NCI-H345 treated with DMSO at 0.1 percent for 48 hours (cell line): ENCODE measurements at regions not wholly inside any gene's neighbourhood (a gene's known extent, or its start where the extent isn't known, plus 50 kb on each side); places are given as distances from the start of the nearest gene placed in this dataset.

ENCODE experiments used
- DNase-seq: peaks from one replicate; lab custom pipeline; 2025; ENCODE audit not compliant: unreplicated experiment; lab: John Stamatoyannopoulos, UW

DNA sequence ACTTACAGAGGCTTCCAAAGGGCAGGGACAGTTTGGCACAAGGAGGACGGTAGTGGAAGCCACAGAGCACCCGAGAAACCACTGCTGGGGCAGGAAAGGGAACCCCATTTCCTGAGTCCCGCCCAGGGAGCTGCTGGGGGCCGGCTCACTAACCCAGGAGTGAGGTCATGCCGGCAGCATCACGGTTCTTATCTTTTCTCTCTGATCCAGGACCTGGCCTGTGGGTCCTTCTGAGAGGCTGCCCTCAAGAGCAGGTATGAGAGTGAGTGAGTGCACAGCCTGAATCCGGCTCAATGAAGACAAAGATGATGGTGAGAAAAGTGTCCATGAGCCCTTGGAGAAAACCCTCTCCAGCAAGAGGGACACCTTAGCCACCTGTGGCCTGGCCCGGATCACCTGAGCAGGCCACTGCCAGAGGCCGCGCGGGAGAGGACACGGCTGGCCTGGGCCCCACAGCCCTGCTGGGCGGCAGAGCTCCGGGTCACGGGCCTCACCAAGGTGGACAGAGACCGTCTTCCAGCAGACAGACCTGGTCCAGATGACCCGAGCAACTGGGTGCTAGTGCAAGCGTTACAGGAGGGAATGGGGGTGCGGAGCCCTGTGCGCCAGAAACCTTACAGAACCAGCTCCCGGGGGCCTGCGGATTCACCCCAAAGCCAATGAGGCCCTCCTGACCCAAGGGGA lies 94.9 kb downstream of the RIPK4 start:
- no peak for DNase-seq

DNA sequence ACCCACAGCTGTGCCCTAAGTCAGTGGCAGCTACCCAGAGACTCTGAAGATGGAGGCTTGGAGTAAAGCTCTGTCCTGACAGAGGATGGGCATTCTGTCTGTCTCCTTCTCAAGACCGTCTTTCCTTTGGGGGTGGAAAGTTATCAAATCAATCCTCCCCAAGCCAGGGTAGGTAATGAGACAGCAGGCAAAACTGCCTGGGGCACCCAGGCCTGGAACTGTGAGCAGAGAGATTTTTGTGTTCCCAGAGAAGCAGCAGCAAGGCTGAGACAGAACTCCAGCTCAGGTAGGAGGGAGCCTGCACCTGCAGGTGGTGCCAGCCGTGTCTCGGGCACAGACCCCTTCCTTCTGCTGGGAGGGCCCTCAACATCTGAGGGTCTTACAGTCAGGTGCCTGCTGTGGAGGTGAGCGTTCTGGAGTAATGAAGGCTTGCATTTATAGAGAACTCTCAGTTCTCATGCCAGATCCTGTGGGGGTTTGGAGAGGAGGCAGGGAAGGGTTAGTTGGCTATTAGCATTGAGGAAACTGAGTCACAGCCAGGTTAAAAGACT lies 95.6 kb downstream of the RIPK4 start:
- DNase-seq, result no peak

DNA sequence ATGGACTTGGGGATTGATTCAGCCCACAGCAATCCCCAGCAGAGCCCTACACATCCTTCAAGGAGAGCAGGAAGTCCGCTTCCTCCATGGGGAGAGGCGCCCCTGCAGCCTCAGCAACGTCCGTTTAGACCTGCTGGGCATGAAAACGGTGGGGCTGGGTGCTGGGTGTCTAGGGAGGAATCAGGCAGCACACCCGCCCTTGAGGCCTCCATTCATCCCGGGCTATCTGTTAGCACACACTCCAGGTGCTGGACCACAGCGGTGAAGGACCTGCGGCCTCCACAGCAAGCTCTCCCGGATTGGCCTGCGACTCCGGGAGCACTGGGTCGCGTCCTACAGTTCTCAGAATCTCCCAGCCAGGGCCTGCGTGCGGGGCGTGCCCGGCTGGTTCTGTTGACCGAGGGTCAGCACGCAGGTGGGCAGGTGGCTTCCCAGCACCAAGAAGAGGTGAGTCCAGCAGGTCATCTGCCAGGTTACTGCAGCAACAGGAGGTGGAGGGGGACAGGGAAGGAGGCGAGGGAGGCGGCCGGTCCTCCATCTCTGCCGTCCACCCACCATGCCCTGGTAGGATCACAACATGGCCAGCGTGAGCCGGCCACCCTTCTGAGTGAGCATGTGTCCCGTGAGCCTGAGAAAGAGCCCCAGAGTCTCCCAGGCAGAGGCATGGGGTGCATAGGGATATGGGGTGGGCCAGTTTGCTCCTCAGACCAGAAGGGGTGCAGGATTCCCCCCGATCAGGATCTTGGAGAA lies 96.6 kb downstream of the RIPK4 start:
- no peak for DNase-seq

DNA sequence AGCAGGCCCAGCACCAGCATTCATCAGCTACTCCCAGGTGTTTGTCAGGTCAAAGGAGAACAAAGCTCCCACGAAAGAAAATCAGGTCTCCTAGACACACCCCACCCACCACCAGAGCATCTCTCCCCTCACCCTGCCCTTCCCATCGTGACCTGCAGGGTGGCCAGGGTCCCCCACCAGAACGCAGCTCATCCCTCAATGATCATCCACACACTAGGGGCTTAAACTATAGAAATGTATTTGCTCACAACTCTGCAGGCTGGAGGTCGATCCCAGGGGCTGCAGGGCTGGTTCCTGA lies 97.4 kb downstream of the RIPK4 start:
- DNase-seq, result no peak

DNA sequence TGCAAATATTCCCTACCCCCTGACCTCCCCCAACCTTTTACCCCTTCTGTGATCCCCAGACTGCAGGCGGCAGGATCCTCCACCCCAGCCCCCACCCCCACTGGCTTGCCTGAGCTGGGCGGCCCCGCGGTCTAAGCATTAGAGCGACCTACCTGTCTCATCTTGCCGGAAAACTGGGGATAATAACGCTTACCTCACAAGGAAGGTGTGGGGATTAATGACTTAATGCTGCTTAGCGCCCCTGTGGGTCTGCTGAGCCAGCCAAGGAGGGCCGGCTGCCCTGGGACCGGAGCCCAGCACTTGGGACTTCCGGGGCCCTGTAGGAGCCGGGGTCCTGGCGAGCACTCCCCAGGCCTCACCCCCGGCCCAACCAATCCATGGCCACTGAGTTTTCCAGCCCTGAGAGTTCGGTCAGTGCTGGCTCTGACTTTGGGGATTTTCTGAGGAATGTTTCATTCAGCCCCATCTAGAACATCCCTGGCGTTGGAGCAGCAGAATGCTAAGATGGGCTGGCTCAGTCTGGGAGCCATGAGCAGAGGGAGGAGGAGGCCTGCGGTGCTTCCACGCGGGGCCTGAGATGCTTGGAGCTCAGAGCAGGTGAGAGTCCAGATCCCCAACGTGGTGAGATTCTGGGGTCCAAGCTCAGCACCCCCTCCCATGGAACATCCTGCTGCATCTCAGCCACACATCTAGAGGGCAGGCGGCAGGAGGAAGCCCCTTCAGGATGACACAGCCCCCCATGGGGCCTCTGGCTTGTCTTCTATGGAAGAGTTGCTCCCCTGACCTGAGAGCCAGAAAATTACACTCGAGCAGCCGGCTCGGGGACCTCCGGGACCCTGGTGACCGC lies 97.9 kb downstream of the RIPK4 start:
- DNase-seq, result no peak

DNA sequence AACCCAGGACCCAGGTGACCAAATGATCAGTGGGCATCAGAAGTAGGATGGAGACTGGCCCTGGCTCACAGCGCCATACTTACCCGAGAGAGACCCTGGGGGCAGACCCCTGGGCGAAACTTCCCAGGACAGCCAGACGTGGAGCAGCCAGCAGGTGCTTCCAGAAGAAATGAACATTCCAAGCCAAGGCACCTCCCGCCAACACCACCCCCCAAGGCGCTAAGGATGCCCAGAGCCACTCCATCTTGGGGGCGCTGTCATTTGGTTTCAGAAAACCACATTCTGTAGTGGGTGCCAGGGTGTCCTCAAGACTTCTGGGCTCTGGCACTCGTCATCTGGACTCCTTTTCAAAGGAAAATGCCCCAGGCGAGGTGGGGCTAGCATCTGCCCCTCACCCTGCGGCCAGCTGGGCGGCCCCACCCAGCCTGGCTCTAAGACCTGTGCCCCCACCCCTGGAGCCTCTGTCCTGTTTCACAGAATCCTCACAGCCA lies 98.8 kb downstream of the RIPK4 start:
- no peak for DNase-seq

DNA sequence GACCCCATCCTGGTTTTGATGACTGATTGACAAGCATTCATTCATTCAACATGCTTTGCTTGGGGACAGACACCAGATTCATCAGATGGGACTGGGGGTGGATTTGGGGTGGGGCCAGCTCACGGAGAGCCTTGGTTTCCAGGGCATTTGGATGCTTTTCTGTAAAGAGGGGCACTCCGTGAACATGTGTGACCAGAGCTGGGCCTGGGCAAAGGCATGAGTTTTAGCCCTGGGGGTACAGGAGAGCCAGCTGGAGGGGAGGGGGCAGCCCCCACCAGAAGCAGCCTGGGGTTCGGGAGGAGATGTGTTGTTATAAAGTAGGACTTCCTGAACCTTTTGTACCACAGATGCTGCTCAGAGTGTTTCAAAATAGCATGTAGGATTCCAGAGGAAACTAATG lies 99.7 kb downstream of the RIPK4 start:
- DNase-seq, result no peak

DNA sequence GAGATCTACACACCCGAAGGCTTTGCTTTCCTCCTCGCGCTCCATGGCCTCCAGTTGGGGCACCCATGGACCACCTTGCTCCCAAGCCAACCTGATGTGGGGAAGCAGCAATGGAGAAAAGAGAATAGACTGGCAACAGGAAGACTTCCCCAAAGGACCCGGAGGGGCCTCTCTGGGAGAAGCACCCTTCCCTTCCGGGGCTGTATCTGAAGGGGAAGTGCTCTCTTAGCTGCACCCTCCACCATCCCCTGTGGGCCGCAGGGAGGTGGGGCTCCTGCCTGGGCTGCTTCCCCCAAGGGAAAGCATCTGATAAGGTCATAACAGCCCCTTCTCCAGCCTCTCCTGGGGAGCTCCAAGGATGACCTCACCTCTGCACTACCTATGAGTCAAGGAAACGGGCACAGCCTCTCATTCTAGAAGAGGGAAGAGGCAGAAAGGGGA lies 100.2 kb downstream of the RIPK4 start:
- no peak for DNase-seq

DNA sequence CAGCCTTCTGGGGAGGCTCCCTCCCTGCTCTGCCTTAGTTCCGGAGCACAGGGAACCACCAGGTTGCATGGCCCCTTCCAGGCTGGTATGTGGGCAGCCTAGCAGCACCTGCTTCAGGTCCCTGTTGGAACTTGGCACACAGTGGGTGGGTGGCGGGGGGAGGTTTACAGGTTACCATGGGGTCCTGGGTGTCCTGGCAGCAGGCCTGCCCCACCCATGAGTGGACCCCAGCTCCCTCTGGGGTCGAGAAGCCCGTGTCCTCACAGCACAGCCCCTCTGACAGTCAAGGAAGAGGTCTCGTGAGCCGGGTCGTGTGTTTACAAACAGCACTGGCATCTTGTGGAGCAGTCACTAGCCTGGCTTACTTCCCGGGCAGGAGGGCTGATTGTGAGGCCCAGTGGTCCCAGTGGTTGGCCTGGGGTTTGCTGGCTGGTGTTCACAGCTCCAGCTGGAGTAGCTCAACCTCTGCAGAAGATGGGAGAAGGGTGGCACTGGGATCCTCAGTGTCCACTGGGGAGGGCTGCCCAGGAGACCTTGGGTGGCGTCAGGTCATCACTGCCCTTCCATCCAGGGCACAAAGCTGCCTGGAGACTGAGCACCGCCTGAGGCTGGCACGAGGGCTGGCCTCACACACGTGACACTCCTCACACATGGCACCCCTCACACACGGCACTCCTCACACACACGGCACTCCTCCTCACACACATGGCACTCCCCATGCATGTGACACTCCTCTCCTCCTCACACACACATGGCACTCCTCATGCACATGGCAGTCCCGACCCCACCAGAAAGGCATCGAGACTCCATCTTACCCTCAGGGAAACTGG lies 100.9 kb downstream of the RIPK4 start:
- no peak for DNase-seq

DNA sequence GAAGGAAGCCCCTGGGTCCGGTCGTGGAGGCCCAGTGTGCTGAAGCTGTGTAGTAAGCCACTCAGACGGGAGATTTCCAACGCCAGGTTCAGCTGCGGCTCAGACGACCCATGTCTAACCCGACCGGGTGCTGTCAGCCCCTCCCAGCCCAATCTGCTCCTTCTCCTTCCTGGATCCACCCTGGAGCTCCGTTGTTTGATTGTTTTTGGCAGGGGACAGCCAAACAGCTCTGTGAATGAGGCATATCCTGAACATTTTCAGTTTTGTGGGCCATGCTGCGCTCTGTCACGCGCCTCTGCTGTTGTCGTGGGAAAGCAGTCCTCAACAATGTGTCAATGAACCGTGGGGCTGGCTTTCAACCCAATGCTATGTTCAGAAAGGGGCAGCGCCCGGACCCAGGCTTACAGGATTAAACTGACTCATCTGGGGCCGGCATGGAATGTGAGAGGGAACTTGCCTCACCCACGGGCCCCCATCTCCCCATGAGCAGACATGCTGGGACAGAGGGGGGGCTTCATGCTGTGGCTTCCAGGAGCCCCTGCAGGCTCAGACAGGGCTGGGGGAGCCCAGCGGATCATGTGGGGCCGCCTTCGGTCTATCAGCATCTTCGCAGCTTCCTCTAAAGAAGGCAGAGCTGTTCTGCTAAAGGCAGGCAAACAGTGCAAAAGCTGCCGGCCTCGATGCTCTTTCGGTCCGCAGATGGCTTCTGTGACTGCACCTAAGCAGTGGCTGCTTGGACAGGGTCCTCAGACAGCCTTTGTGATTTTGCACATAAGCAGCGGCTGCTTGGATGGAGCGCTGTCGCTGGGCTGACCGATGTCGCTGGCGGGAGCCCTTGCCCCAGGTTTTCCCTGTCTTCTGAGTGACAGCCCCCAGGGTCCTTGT lies 101.7 kb downstream of the RIPK4 start:
- no peak for DNase-seq

DNA sequence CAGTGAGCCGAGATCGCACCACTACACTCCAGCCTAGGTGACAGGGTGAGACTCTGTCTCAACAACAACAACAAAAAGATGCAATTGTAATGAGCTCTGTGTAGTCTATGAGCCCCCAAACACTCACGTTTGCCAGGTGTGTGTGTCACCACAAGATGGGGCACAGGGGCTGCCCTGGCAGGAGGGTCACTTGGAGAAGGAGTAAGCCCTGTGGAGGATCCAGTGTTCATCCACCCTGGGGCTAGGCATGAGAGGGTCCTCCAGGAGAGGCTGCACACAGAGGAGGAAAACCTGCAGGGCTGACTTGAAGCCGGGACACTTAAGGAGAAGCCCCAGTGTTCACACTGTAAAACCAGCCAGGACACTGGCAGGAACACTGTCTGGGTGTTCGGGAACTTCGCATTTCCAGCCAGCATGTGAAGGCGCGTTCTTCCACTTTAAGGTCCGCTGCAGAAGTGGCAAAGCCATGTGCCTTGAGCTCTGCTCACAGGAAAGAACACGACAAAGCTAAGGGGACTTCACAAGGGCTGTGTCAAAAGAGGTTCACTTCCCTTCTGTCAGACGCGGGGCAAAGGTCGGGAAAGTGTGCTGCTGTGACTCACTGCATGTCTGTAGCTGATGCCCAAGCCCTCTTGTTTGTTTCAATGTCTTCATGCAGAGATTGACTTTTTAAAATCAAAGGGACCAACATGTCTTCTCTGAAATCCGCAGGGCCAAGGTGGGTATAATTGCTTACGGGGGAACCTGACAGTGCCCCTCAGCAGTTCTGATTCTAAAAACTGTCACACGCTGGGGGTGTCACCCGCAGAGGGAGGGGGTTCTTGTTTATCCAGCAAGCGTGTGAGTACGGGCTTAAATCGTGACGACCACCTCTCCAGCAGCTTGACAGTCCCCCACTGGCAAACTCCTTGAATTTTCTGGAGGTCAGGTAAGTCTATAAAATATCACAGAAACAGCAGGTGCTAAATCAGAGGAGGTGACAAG lies 102.8 kb downstream of the RIPK4 start:
- no peak for DNase-seq

DNA sequence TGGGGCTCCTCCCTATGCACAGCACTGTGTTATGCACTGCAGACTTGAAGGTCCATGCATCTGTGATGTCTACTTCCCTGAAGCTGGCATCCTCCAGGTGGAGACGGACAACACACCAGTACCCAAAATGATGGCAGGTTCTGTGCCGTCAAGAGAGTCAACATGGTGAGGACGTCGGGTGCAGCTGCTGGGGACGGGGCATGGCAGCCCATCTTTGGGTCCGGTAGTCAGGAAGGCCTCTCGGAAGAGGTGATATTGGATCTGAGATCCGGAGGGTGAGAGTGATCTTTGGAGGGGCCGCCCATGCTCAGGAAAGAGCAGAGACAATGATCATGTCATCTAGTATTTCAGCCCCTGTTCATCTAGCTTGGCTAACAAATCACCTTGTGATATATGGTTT lies 104.1 kb downstream of the RIPK4 start:
- DNase-seq, result no peak

DNA sequence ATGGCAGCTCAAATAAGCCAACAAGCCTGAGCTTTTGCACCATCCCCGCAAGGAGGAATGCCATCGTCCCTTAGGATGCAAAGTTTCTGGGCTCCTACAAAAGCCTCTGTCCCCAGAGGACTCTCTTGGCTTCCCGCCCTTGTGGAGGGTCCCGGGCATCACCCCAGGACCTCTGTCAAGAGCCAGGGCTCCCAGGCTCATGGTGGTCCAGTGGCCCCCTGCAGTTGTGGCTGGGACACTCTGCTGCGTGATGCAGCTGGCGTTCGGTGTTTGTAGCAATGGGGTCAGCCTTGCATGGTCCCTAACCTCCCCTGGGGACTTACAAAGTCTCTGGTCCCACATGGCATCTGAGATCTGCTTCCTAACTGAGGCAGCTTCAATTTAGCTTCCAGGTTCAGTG lies 104.7 kb downstream of the RIPK4 start:
- no peak for DNase-seq

DNA sequence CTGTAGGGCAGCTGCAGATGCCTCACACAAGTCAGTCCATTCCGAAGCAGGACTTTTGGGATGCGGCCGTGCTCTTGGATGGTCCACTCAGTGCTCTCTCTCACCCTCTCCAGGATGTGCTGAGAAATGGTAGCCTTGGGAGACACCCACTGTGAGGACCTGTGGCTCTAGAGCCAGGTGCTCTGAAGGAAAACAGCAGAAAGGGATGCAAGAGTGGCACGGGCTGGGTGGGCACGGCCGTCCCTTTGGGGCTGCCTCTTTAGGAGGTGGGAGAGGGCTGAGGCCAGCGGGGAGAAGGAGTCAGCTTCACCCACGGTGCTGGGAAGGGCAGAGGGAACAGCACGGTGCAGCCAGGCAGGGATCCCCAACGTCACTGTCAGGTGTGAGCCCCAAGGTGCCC lies 106.1 kb downstream of the RIPK4 start:
- no peak for DNase-seq

DNA sequence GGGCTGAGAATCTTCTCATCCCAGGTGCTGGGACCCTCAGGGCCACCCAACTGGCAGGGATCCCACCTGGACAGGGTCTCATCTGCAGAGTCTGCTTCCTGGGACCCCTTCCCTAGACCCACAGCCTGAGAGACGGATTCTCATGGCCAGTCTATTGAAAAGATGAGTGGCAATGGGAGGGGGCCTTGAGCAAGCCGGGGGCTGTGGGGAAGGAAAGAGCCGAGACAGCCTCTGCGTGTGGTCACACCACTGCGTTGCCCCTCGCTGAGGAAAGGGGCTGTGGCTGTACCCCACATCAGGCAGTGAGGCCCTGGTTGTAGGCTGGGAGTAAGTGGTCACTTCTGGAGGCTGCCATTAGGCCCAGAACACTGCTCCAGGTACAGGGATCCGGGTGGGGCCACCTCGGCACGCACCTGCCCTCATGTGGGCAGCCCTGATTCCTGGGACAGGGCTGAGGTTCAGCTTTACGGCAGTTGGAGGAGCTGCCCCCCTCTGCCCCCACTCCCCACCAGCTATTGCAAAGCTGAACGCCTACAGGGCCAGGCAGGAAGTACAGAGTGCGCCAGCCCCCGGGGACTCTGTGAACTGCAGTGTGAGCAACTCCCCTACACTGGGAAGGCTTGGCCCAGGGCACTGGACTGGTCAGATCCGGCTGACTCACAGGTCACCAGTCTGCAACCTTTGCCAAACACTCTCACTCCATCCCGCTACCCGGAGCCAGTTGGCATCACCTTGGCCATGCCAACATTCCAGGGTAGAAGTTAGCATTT lies 106.9 kb downstream of the RIPK4 start:
- no peak for DNase-seq

DNA sequence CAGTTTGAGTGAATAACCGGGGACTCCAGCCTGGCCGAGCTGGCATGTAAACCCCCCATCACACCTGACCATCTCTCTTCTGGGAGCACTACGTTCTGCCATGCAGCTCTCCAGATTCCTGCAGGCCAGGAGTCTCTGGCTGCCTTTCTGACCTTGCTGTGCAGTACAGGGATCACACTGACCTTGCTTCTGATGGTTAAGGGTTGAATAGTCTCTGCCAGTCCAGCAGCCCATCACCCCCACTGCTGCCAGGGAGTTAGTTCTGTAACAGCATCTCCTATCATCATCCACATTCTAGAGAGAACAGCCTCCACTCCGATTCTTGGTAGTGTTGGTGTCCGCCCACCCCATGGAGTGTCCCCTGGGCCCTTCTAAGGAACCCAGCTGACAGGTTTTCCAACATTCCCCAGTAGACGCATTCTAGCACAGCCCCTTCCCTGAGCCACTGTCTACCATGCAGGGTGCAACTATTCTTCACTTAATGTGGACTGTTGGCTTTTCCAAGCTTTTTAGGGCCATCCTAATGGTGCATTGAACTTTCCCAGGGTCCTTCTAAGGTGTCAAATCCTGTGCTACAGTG lies 109.8 kb downstream of the RIPK4 start:
- DNase-seq, result no peak

DNA sequence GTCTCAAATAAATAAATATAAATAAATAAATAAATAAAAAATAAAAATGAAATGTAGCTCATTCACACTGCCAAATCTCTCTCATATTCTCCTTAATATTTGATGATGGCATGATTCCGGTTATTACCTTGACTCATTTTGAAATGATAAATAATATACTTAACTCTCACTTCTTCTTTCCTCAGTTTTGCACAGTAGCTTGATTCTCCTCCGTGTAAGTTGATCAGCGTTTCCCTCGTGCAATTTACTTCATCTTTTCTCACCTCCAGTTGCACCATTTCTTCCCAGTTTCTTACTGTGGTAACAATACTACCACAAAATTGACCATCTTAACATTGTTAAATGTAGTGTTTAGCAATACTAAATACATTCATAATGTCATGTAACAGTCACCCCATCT lies 111.6 kb downstream of the RIPK4 start:
- no peak for DNase-seq
